Embryonic facial prominence (tissue), 1 donor: ENCODE measurements at regions not wholly inside any gene's neighbourhood (a gene's known extent, or its start where the extent isn't known, plus 50 kb on each side); places are given as distances from the start of the nearest gene placed in this dataset.
"Not testable (repeated sequence)": the region's sequence is repeated elsewhere in the genome, so short reads cannot be mapped to it uniquely, and the experiment has no call there.

ENCODE experiments used
- DNase-seq: peaks from one replicate; pipeline ENCODE4 v3.0.0-alpha.2; 2016; ENCODE audit errors: extremely low spot score

- no peak for DNase-seq
These were observed 1293.0 kb downstream of the REEP3 start for GRCh38 chr10:64814201-64814600.

DNA sequence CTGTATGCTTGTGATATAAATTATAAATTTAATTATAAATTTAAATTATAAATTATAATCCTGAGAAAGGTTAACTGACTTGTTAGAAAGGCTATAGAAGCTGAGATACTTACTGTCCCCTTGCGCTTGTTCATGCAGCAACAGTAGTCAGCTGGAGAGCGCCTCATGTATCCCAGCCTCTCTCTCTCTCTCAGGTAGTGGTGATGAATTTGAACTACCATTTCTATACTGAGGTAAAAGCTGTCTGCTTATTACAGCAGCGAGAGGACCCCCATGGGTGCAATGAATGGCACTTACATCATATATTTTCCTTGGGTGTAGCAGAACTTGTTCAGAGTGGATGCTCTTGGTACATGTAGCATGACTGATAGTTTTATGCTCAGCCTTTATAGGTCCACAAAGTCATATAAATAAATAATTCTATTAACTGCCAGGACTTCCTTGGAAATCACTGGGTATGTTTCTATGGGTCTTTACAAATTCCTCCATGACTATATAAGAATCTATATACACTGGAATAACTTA lies 1308.7 kb downstream of the REEP3 start:
- DNase-seq, result no peak

GRCh38 chr10:64830869-64831268 lies 1309.7 kb downstream of the REEP3 start:
- no peak for DNase-seq

GRCh38 chr10:64840341-64840740 lies 1319.1 kb downstream of the REEP3 start:
- DNase-seq, result no peak

- DNase-seq, result no peak
These were observed 1325.5 kb downstream of the REEP3 start for GRCh38 chr10:64846700-64847099.

DNA sequence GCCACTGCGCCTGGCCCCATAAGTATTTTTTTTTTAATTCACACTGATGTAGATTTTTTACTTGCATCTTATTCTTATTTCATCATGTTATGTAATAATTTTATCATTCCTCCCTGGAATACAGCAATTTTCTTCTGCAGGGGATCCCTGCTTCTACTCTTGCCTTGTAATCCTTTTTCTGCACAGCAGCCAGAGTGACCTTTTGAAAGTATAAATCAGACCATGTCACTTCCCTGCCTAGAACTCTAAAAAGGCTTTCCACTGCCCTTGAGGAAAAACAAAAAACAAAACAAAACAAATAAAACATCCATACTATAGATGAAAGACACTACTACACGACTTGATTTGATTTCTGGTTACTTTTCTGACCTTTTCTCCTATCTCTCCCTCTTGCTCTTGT lies 1334.7 kb downstream of the REEP3 start:
- no peak for DNase-seq

DNA sequence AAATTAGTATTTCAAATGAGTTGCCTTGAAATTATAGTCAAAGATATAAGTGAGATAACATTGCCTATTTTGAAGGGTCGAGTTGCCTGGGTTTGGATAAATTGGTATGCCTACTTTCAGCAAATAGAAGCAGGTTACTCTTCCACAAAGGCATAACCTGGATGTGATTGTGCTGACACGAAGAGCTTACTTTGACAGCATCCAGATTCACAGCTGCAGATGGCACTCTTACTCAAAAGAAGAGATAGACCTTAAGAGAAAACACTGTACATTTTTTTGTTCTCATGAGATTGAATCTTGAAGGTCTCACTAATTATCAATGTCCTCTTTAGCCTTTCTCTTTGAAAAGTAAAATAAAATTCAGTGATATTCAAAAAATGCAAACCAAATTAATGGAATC lies 1338.7 kb downstream of the REEP3 start:
- no peak for DNase-seq

GRCh38 chr10:64863836-64864235 lies 1342.6 kb downstream of the REEP3 start:
- no peak for DNase-seq

- no peak for DNase-seq
These were observed 1346.3 kb downstream of the REEP3 start for GRCh38 chr10:64867501-64867962.

DNA sequence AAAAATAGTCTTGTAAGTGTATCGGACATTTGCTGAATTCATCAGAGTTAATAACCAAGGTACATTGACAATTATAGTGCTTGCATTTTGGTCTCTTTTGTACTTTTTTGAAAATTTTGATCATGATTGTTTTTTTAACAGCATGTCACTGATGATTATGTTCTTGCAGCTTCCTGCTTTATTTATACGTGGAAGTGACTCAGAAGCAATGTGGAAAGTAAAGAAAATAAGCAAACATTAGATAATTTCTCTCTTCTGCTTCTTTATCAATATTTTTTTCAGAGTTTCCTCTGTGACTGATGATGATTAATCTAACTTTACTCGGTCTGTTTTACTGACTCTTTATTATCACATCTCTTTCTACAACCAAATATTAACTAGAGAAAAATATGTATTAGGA lies 1351.9 kb downstream of the REEP3 start:
- no peak for DNase-seq

DNA sequence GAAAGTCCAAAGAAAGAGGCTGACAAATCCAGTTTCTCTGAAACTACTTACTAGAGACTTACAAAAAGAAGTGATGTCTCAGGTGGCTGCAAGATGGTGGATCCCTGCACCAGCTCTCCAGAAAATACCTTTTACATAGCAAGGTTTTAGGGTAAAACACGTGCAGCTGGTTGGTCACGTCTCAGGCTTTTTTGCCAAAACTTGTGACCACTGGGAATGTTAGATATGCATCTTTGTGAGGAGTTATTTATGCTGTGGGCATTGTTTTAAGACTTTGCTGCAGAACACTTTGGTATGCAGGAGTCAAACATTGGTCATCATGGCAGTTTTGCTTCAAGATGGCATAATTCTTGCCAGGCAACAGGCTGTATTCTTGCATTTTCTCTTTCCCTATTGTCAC lies 1352.8 kb downstream of the REEP3 start:
- DNase-seq, result no peak

DNA sequence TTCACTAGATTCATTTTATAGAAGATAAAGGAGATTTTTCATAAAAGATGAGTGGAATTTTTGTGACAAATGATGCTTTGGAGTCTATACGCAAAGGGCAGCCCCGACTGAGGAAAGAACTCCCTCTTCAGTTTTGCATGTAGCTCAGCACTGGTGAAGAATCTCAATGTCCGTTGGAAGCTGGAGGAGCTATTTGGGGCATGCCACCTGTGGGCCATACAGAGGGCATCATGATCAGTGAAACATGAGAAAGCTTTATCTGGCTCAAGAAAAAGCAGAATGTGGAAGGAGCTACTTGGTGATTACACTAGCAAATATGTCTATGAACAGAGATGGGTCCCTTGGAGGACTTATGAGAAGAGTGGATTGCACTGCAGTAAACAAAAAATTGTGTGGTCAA lies 1359.3 kb downstream of the REEP3 start:
- DNase-seq, result no peak

DNA sequence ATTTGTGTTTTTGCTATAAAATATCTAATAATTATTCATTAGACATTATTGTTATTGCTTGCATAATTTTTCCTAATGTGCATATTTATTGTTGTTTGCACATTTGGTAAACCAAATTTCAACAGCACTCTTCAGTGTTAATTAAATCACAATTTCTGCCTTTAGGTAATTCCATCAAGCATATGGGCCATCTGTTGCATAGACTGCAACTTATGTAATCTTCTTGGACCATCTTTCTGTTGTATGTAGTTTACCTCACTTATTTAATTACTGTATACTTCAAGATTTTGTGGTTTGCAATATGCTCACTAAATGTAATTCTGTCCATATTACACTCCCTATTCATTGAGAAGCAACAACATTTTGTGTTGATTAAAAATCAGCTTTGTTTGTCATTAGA lies 1360.1 kb downstream of the REEP3 start:
- no peak for DNase-seq

GRCh38 chr10:64896582-64896981 lies 1375.4 kb downstream of the REEP3 start:
- no peak for DNase-seq

DNA sequence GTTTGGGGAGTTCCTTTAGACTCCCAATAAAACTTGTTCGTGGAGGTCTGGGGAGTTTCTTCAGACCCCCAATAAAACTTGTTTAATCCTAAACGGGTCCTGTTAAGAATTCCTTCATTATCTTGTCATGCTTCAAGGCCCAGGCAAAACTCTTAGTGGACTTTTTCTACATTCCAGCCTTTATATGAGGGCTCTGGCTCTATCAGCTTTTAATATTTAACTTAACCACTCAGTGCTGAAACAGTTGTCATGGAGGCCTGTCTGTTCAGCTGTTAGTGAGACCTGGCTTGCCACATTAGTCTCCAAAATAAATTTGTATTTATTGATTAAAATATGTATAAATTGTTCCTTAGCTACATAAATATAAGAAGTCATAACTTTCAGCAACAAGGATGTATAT lies 1385.1 kb downstream of the REEP3 start:
- DNase-seq, result not testable (repeated sequence)

DNA sequence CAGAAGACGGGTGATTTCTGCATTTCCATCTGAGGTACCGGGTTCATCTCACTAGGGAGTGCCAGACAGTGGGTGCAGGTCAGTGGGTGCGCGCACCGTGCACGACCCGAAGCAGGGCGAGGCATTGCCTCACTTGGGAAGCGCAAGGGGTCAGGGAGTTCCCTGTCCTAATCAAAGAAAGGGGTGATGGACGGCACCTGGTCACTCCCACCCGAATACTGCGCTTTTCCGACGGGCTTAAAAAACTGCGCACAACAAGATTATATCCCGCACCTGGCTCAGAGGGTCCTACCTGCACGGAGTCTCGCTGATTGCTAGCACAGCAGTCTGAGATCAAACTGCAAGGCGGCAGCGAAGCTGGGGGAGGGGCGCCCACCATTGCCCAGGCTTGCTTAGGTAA lies 1403.1 kb downstream of the REEP3 start:
- not testable (repeated sequence) for DNase-seq

GRCh38 chr10:64952042-64952441 lies 1430.8 kb downstream of the REEP3 start:
- DNase-seq, result no peak

DNA sequence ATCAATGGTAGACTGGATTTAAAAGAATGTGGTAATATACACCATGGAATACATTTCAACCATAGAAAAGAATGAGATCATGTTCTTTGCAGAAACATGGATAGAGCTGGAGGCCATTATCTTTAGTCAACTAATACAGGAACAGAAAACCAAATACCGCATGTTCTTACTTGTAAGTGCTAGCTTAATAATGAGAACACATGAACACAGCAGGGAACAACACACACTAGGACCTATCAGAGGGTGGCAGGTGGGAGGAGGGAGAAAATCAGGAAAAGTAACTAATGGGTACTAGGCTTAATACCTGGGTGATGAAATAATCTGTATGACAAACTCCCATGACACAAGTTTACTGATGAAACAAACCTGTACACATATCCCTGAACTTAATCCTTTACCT lies 1435.2 kb downstream of the REEP3 start:
- DNase-seq, result no peak

DNA sequence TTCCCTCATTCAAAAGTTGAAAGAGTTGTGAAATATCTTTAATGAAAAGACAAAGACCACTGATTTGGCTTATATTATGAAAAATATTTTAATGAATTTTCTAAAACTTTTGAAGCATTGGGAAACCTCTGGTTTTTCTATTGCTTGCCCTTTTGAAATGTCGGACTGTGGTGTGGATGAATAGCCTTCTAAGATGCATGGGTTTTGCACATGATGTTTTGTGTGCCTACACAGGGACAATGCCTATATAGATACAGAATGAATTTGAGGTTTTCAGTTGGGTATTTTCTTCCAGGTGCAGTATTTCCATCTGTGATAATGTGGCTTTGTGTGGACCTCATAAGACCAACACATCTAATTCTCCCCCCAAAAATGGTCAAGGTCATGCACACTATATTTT lies 1437.9 kb downstream of the REEP3 start:
- no peak for DNase-seq

DNA sequence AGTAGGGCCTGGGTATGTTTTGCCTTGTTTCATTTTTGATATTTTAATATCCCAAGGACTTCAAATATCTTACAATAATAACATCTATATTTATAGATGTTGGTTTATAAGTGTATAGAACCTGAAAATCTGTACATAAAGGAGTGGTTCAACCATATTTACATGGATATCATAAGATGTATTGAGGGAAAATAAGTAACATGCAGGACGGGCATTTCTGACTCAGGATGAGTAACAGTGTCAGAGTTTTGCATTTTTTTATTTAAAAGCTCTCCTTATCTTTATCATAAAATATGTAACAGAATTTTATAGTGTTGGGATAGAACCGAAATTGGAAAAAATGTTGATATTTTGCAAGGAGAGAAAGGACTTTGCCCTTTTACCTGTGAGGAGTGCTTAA lies 1438.7 kb downstream of the REEP3 start:
- DNase-seq, result no peak

- DNase-seq, result no peak
These were observed 1452.2 kb downstream of the REEP3 start for GRCh38 chr10:64973391-64973790.

GRCh38 chr10:64976150-64976549 lies 1454.9 kb downstream of the REEP3 start:
- no peak for DNase-seq

GRCh38 chr10:64977915-64978314 lies 1456.7 kb downstream of the REEP3 start:
- no peak for DNase-seq

GRCh38 chr10:64996886-64997285 lies 1475.7 kb downstream of the REEP3 start:
- DNase-seq, result no peak

- DNase-seq, result no peak
These were observed 1489.6 kb downstream of the REEP3 start for GRCh38 chr10:65010845-65011244.
